ENCODE measurements at regions not wholly inside any gene's neighbourhood (a gene's known extent, or its start where the extent isn't known, plus 50 kb on each side); places are given as distances from the start of the nearest gene placed in this dataset.

DNA sequence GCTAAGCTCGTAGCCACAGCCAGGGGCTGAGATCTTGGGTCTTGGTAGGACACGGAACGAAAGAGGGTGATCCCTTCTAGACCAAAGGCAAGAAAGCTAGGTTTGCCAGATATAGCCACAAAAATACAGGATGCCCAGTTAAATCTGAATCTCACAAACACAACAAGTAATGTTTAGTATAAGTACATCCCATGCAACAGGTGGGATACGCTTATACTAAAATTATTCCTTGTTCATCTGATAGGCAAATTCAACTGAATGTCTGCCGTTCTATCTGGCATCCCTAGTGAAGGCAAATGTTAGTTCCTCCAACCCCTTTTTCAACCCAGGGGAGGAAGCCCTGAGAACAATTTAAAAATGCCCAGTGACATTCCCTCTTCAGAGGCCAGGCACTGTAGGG, 131.1 kb upstream of the MGMT start:
- peaks cover 6% of the 10 kb centered on the region for H3K27me3 Mint-ChIP-seq (ENCODE audit: low read depth)
- H3K4me3 Mint-ChIP-seq (ENCODE audit: low read depth), result no peak overlapping the region
- DNase-seq (ENCODE audit: low spot score), result no peak
- H3K4me1 Mint-ChIP-seq (ENCODE audit: low read depth), result peaks cover 1% of the 10 kb centered on the region
- intact Hi-C loops (cut with micrococcal nuclease), result no loop called here
- no peaks in the 10 kb centered on the region for H3K36me3 Mint-ChIP-seq (ENCODE audit: low read depth)
- H3K9me3 Mint-ChIP-seq, result no peaks in the 10 kb centered on the region
- H3K27ac Mint-ChIP-seq, result no peak overlapping the region

DNA sequence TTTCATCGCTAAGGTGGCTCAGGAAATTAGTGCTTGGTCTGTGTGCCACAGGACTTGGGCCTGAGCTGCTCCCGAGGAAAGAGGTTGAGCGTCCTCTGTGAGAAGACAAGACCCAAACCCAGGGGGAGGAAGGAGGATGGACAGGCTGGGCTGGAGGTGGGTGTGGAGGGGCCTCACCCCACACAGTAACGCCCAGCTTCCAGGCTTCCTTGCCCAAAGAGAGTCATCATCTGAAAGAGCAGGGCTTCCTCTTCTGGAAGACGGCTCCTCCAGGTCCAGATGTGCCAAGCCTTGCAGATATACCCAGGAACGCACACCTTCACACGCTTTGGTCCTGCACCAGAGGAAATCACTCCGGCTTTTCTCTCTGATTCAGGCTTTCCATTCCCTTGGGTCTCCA, 127.8 kb upstream of the MGMT start:
- peaks cover 2% of the 10 kb centered on the region for H3K27me3 Mint-ChIP-seq (ENCODE audit: low read depth)
- intact Hi-C loops (cut with micrococcal nuclease), result no loop called here
- H3K36me3 Mint-ChIP-seq (ENCODE audit: low read depth), result no peaks in the 10 kb centered on the region
- H3K27ac Mint-ChIP-seq, result no peak overlapping the region
- H3K9me3 Mint-ChIP-seq, result no peaks in the 10 kb centered on the region
- no peak overlapping the region for H3K4me3 Mint-ChIP-seq (ENCODE audit: low read depth)
- H3K4me1 Mint-ChIP-seq (ENCODE audit: low read depth), result no peaks in the 10 kb centered on the region
- no peak for DNase-seq (ENCODE audit: low spot score)

DNA sequence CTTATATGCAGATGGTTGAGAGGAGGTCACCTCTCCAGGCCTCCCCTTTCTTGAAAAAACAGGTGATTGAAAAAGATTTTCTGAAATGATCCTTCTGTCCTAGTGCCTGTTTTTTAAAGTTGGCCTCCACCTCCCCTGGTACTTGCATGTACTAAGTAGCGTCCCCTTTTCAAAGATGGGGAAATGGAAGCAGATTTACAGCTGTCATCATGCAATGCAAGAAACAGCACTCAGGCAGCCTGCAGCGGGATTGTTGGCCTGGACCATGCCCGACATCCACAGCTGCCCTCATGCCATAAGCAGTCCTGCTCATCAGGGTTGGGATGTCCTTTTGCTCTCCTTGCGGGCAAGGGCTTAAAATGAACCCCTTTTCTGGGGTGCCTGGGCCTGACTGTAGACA, 127.2 kb upstream of the MGMT start:
- Mint-ChIP-seq H3K4me3 (ENCODE audit: low read depth) (no peak overlapping the region), H3K36me3 (ENCODE audit: low read depth) (no peaks in the 10 kb centered on the region), H3K27ac (no peak overlapping the region), H3K9me3 (no peaks in the 10 kb centered on the region), H3K4me1 (ENCODE audit: low read depth) (no peaks in the 10 kb centered on the region), H3K27me3 (ENCODE audit: low read depth) (peaks cover 2% of the 10 kb centered on the region)
- intact Hi-C loops (cut with micrococcal nuclease), result no loop called here
- DNase-seq (ENCODE audit: low spot score), result no peak

DNA sequence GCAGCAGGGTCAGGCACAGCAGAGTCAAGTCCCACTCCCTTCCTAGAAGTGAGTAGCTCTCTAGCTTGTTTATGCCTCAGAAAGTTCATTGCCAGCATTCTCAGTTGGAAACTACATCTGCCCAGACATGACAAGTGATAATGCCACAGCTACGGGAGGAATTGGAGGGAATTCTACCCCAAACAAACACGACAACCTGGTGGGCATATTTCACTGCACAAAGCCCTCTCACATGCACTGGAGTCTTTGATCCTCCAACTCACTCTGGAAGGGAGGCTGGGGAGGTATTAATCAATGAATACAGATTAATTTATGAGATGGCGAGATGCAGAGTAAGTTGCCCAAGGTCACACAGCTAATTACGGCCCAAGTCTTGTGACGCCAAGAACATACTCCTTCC, 126.0 kb upstream of the MGMT start:
- intact Hi-C loops (cut with micrococcal nuclease), result no loop called here
- Mint-ChIP-seq H3K4me3 (ENCODE audit: low read depth) (no peak overlapping the region), H3K27me3 (ENCODE audit: low read depth) (no peaks in the 10 kb centered on the region)

DNA sequence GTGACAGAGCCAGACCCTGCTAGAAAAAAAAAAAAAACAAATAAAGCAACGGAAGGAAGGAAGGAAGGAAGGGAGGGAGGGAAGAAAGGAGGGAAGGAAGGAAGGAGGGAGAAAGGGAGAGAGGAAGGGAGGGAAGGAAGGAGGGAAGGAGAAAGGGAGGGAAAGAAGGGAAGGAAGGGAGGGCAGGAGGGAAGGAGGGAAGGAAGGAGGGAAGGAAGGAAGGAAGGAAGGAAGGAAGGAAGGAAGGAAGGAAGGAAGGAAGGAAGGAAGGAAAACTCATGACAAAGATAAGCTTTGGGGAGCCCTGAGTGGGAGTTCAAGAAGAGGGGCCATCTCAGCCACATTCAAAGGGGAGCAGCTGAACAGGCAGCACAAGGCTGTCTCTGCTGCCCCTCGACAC, 124.7 kb upstream of the MGMT start:
- Mint-ChIP-seq H3K27ac (no peak overlapping the region), H3K9me3 (no peaks in the 10 kb centered on the region), H3K4me3 (ENCODE audit: low read depth) (no peak overlapping the region), H3K36me3 (ENCODE audit: low read depth) (no peaks in the 10 kb centered on the region), H3K27me3 (ENCODE audit: low read depth) (no peaks in the 10 kb centered on the region), H3K4me1 (ENCODE audit: low read depth) (no peaks in the 10 kb centered on the region)
- DNase-seq (ENCODE audit: low spot score), result no peak
- intact Hi-C loops (cut with micrococcal nuclease), result no loop called here

More for the DNA sequence above, 126.0 kb upstream of the MGMT start:
- Mint-ChIP-seq H3K27ac (no peak overlapping the region), H3K36me3 (ENCODE audit: low read depth) (no peaks in the 10 kb centered on the region), H3K9me3 (no peaks in the 10 kb centered on the region), H3K4me1 (ENCODE audit: low read depth) (no peaks in the 10 kb centered on the region)
- no peak for DNase-seq (ENCODE audit: low spot score)

DNA sequence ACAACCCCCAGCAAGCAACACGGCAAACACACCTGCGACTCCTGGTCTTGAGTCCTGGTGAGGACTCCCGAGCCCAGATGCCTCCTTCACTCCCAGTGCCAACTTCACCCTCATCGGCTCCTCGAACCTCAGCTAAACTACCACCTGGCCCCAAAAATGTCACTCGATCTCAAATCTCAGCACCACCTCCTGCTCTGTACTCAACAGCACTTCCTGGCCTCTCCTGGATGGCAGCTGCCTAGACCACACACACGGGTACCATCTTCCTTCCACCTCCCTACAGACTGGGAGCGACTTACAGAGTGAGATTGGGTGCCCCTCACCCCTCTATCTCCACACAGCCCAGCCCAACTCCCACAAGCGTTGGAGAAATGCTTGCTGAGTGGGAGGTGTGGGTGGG, 123.9 kb upstream of the MGMT start:
- Mint-ChIP-seq H3K4me3 (ENCODE audit: low read depth) (no peak overlapping the region), H3K27me3 (ENCODE audit: low read depth) (no peaks in the 10 kb centered on the region), H3K9me3 (no peaks in the 10 kb centered on the region), H3K36me3 (ENCODE audit: low read depth) (no peaks in the 10 kb centered on the region), H3K4me1 (ENCODE audit: low read depth) (no peaks in the 10 kb centered on the region), H3K27ac (no peak overlapping the region)
- intact Hi-C loops (cut with micrococcal nuclease), result no loop called here
- DNase-seq (ENCODE audit: low spot score), result no peak

DNA sequence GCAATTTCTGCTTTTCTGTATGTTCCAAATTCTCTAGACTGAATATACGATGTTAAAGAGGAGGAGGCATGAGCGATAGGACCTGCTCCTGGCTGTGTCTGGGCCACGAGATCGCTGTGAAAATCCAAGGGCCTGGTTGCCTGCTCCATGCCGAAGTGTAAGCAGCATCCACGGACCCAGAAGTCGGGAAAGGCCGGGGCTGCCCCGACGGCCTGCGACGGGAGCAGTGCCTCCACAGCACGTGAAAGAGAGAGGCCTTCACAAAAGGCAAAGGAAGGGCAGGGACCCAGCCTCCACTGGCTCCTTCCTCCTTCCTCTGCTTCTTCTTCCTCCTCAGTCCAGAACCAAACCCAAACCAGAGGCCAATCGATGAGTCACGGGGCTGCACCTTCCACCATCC, 122.9 kb upstream of the MGMT start:
- Mint-ChIP-seq H3K4me1 (ENCODE audit: low read depth) (no peaks in the 10 kb centered on the region), H3K36me3 (ENCODE audit: low read depth) (no peaks in the 10 kb centered on the region), H3K9me3 (no peaks in the 10 kb centered on the region), H3K4me3 (ENCODE audit: low read depth) (no peak overlapping the region), H3K27me3 (ENCODE audit: low read depth) (no peaks in the 10 kb centered on the region), H3K27ac (no peak overlapping the region)
- intact Hi-C loops (cut with micrococcal nuclease), result no loop called here
- no peak for DNase-seq (ENCODE audit: low spot score)

DNA sequence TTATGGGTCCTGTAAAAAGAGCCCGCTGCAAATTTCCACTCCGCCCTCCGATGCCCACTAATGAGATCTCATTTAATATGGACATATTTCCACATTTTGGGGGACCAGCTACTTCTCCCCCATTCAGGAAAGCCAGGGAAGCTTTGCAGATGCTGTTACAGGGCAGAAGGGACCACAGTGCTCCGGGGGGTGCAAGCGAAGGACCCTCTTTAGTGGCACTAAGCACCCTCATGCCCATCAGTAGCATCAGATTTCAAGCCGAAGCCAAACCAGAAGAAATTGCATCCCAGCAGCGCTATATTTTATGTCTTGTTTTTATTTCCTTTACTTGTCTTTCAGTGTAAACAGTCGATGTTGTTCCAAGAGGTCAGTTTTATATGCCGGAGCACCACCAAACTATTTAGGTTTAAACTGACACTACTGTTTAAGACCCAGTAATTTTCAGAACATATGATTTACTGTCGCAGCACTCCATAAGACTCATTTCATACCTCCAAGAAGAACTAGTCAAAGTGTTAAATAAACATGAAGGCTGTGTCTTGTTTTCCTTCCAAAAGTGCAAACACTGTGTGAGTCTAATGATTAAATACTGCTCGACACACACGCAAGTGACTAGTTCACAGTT, 122.2 kb upstream of the MGMT start:
- Mint-ChIP-seq H3K9me3 (no peaks in the 10 kb centered on the region), H3K27me3 (ENCODE audit: low read depth) (no peaks in the 10 kb centered on the region), H3K4me3 (ENCODE audit: low read depth) (no peak overlapping the region), H3K4me1 (ENCODE audit: low read depth) (no peaks in the 10 kb centered on the region), H3K27ac (no peak overlapping the region), H3K36me3 (ENCODE audit: low read depth) (no peaks in the 10 kb centered on the region)
- intact Hi-C loops (cut with micrococcal nuclease), result no loop called here
- no peak for DNase-seq (ENCODE audit: low spot score)

DNA sequence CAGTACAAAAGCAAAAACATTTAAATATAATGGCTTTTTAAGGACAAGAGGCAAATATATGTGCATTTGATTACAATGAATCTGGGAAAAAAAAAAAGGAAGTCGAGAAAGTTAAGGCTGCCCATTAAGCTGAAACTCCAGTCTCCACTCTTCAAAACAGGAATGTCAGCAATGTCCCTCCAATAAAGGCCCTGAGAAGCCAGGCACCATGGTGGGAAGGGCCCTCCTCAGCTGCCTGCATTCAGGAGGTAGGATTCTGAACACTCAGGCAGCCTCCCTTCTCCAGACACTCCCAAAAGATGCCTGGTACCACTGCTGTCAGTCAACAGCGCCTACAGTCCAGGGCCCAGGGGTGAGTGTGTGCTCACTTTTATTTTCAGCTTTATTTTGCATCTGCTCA, 121.3 kb upstream of the MGMT start:
- Mint-ChIP-seq H3K36me3 (ENCODE audit: low read depth) (no peaks in the 10 kb centered on the region), H3K4me1 (ENCODE audit: low read depth) (no peaks in the 10 kb centered on the region), H3K9me3 (no peaks in the 10 kb centered on the region), H3K4me3 (ENCODE audit: low read depth) (no peak overlapping the region), H3K27ac (no peak overlapping the region), H3K27me3 (ENCODE audit: low read depth) (no peaks in the 10 kb centered on the region)
- DNase-seq (ENCODE audit: low spot score), result no peak
- intact Hi-C loops (cut with micrococcal nuclease), result no loop called here

DNA sequence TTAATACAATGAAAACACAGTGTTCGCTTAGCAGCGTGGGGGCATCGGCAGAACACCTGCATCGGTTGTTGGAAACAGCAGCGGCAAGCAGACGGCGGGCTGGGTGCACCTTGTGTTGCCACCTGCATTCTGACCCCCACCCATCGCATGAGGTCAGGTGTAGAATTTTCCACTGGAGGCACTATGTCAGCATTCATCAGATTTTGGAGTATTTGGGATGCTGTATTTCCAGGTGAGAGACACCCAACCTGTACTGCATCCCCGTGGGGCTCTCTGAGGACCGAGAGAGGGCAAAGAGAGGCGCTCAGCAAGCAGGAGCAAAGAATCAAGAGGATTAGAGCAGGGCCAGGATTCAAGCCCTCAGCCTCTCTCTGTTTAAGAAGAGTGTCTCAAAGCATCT, 116.4 kb upstream of the MGMT start:
- no peaks in the 10 kb centered on the region for H3K36me3 Mint-ChIP-seq (ENCODE audit: low read depth)
- H3K4me3 Mint-ChIP-seq (ENCODE audit: low read depth), result no peak overlapping the region
- H3K27me3 Mint-ChIP-seq (ENCODE audit: low read depth), result no peaks in the 10 kb centered on the region
- no peak overlapping the region for H3K27ac Mint-ChIP-seq
- no peaks in the 10 kb centered on the region for H3K9me3 Mint-ChIP-seq
- no peak for DNase-seq (ENCODE audit: low spot score)
- no peaks in the 10 kb centered on the region for H3K4me1 Mint-ChIP-seq (ENCODE audit: low read depth)
- intact Hi-C loops (cut with micrococcal nuclease), result no loop called here

DNA sequence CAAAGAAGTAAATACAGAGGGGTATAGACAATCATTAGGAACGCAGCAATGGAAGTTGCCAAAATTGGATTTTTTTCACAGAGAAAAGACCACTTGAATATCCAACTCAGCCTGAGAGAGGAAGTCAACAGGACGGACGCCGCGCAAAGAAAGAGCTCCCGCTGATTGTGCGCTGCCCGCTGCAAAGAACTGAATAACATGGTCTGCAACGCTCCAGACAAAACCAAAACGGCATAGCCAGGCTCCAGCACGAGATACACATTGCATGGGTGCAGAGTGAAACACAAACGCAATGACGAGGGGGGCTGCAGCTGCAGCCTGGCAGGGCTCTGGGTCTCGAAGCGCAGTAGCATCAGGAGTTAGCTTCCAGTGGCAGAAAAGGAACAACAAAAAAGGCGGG, 113.9 kb upstream of the MGMT start:
- no peak for DNase-seq (ENCODE audit: low spot score)
- no peak overlapping the region for H3K4me3 Mint-ChIP-seq (ENCODE audit: low read depth)
- no peaks in the 10 kb centered on the region for H3K4me1 Mint-ChIP-seq (ENCODE audit: low read depth)
- H3K36me3 Mint-ChIP-seq (ENCODE audit: low read depth), result no peaks in the 10 kb centered on the region
- H3K27ac Mint-ChIP-seq, result no peak overlapping the region
- H3K9me3 Mint-ChIP-seq, result peaks cover 10% of the 10 kb centered on the region
- no peaks in the 10 kb centered on the region for H3K27me3 Mint-ChIP-seq (ENCODE audit: low read depth)
- intact Hi-C loops (cut with micrococcal nuclease), result no loop called here

DNA sequence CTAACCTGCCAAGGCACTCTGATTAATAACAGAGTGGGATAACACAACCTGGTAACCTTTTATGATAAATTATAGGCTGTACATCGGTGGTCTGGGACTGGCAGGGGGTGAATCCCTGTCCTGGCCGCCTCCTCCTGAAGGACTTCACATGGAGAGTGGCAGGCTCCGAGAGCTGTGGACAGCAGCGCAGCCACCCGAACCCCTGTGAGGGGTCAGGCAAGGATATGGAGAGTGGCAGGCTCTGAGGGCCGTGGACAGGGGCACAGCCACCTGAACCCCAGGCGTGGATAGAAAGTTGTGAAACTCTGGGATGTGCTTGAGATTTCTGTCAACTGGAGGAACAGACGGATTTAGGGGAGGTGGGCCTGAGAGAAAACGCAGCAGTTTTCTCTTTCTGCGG, 107.0 kb upstream of the MGMT start:
- H3K27me3 Mint-ChIP-seq (ENCODE audit: low read depth), result no peaks in the 10 kb centered on the region
- H3K27ac Mint-ChIP-seq, result no peak overlapping the region
- DNase-seq (ENCODE audit: low spot score), result no peak
- H3K9me3 Mint-ChIP-seq, result peaks cover 10% of the 10 kb centered on the region
- no peak overlapping the region for H3K4me3 Mint-ChIP-seq (ENCODE audit: low read depth)
- no peaks in the 10 kb centered on the region for H3K36me3 Mint-ChIP-seq (ENCODE audit: low read depth)
- H3K4me1 Mint-ChIP-seq (ENCODE audit: low read depth), result no peaks in the 10 kb centered on the region
- intact Hi-C loops (cut with micrococcal nuclease), result no loop called here

DNA sequence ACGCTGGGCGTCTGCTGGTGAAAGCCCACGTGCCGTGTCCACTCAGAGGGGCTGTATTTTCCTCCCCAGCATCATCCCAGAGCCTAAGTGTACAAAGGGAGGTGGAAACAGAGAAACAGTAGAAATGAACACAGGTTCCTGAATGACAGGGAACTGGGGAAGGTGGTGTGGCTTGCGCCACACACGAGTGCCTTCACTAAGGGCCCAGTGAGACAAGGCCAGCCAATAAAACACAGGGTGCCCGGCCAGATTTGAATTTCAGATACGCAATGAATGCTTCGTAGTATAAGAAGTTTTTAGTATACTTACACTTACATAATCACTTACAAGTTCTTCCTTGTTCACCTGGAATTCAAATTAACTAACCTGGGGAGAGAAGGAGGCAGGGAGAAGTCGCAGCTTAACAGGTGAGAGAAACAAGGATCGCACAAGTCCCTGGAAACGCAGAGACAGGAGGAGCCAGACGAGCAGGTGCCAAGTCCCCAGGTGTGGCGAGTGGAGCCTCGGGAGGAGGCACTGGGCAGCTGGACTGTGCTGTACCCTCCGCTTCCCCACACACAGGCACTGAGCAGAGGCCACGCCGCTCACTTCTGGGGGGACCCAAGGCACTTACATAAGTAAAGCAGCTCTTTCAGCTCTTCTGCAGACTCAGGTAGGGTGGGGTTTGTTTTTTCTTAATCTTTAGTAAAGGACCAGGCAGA, 105.2 kb upstream of the MGMT start:
- no peak for DNase-seq (ENCODE audit: low spot score)
- Mint-ChIP-seq H3K27ac (no peak overlapping the region), H3K4me1 (ENCODE audit: low read depth) (no peaks in the 10 kb centered on the region), H3K4me3 (ENCODE audit: low read depth) (no peak overlapping the region), H3K27me3 (ENCODE audit: low read depth) (no peaks in the 10 kb centered on the region), H3K9me3 (peaks cover 5% of the 10 kb centered on the region), H3K36me3 (ENCODE audit: low read depth) (no peaks in the 10 kb centered on the region)
- intact Hi-C loops (cut with micrococcal nuclease), result no loop called here

DNA sequence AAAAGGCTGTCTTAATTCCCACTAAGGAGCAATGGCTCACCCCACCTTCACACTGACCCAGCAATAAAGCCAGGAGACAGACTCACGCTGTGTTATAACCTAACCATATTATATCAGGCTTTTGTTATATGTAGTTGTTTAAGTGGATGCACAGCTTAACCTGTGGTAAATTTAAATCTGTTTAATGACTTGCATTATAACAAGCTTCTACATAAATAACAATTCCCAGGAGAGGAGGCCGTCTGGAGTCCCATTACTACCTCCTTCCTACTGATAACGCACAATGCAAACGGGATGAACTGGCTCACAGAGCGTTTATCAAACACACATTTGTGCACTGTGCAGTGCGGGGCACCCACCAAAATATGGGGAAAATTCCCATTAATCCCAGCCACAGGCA, 102.1 kb upstream of the MGMT start:
- Mint-ChIP-seq H3K9me3 (no peaks in the 10 kb centered on the region), H3K36me3 (ENCODE audit: low read depth) (no peaks in the 10 kb centered on the region), H3K27me3 (ENCODE audit: low read depth) (peaks cover 7% of the 10 kb centered on the region), H3K4me1 (ENCODE audit: low read depth) (no peaks in the 10 kb centered on the region), H3K4me3 (ENCODE audit: low read depth) (no peak overlapping the region), H3K27ac (no peak overlapping the region)
- intact Hi-C loops (cut with micrococcal nuclease), result no loop called here
- no peak for DNase-seq (ENCODE audit: low spot score)

Data from activated T-helper 2 cell treated with anti-CD3 and anti-CD28 coated beads, Interferon-gamma antibody, Interleukin-2, Interleukin-4, amounts not matched to agents 10 μg/mL and 5 μg/mL and 100 μg/mL, durations not matched to agents 14 hours and 24 hours and 36 hours (primary cell).